ENCODE measurements at regions not wholly inside any gene's neighbourhood (a gene's known extent, or its start where the extent isn't known, plus 50 kb on each side); places are given as distances from the start of the nearest gene placed in this dataset.

GRCh38 chr9:12194731-12195130 is 498.5 kb upstream of the TYRP1 start:
- CTCF ChIA-PET, result no interaction called here
- intact Hi-C loops (cut with micrococcal nuclease; ENCODE audit: unreplicated experiment), result no loop called here
- no peaks in the 10 kb centered on the region for H3K9me3 ChIP-seq (ENCODE audit: low read depth, low read length, poor library complexity, severe bottlenecking)

GRCh38 chr9:12195456-12195855 is 497.7 kb upstream of the TYRP1 start:
- CTCF ChIA-PET, result no interaction called here
- intact Hi-C loops (cut with micrococcal nuclease; ENCODE audit: unreplicated experiment), result no loop called here
- H3K36me3 ChIP-seq (ENCODE audit: insufficient read depth, low read length, poor library complexity, severe bottlenecking), result no peaks in the 10 kb centered on the region
- TF ChIP-seq EZH2 (IDR thresholded peaks at IDR 0.05; ENCODE audit: borderline replicate concordance, low read depth, low read length, poor library complexity, severe bottlenecking), result no peak
- TF ChIP-seq CTCF (conservative IDR thresholded peaks at IDR 0.05; ENCODE audit: low read depth, low read length), result no peak
- H3K27me3 ChIP-seq (replicated peaks; ENCODE audit: insufficient read depth, low read depth, low read length, poor library complexity), result no peaks in the 10 kb centered on the region
- no peak overlapping the region for H3K4me3 ChIP-seq (ENCODE audit: low read depth, low read length, poor library complexity, severe bottlenecking)
- DNase-seq (ENCODE audit: low spot score), result peak; percentile 2
- H3K27ac ChIP-seq (ENCODE audit: low read depth, low read length, poor library complexity, severe bottlenecking), result no peak overlapping the region
- POLR2A ChIA-PET (ENCODE audit: low non-redundant PET), result no interaction called here
- BruUV-seq (replicated peaks), result no TSS peak
- H3K9me3 ChIP-seq (ENCODE audit: low read depth, low read length, poor library complexity, severe bottlenecking), result no peaks in the 10 kb centered on the region
- no peaks in the 10 kb centered on the region for H3K4me1 ChIP-seq (ENCODE audit: insufficient read depth, low read length, poor library complexity, severe bottlenecking)

More at GRCh38 chr9:12194731-12195130, 498.5 kb upstream of the TYRP1 start:
- TF ChIP-seq EZH2 (IDR thresholded peaks at IDR 0.05; ENCODE audit: borderline replicate concordance, low read depth, low read length, poor library complexity, severe bottlenecking), result no peak
- TF ChIP-seq CTCF (conservative IDR thresholded peaks at IDR 0.05; ENCODE audit: low read depth, low read length), result no peak
- POLR2A ChIA-PET (ENCODE audit: low non-redundant PET), result no interaction called here
- no TSS peak for BruUV-seq (replicated peaks)
- H3K36me3 ChIP-seq (ENCODE audit: insufficient read depth, low read length, poor library complexity, severe bottlenecking), result no peaks in the 10 kb centered on the region
- no peaks in the 10 kb centered on the region for H3K4me1 ChIP-seq (ENCODE audit: insufficient read depth, low read length, poor library complexity, severe bottlenecking)
- no peak for DNase-seq (ENCODE audit: low spot score)
- no peak overlapping the region for H3K27ac ChIP-seq (ENCODE audit: low read depth, low read length, poor library complexity, severe bottlenecking)
- no peak overlapping the region for H3K4me3 ChIP-seq (ENCODE audit: low read depth, low read length, poor library complexity, severe bottlenecking)
- no peaks in the 10 kb centered on the region for H3K27me3 ChIP-seq (replicated peaks; ENCODE audit: insufficient read depth, low read depth, low read length, poor library complexity)

- no peaks in the 10 kb centered on the region for H3K9me3 ChIP-seq (ENCODE audit: low read depth, low read length, poor library complexity, severe bottlenecking)
- no TSS peak for BruUV-seq (replicated peaks)
- no peaks in the 10 kb centered on the region for H3K4me1 ChIP-seq (ENCODE audit: insufficient read depth, low read length, poor library complexity, severe bottlenecking)
- no peak for DNase-seq (ENCODE audit: low spot score)
- H3K36me3 ChIP-seq (ENCODE audit: insufficient read depth, low read length, poor library complexity, severe bottlenecking), result no peaks in the 10 kb centered on the region
- H3K27ac ChIP-seq (ENCODE audit: low read depth, low read length, poor library complexity, severe bottlenecking), result no peak overlapping the region
- TF ChIP-seq EZH2 (IDR thresholded peaks at IDR 0.05; ENCODE audit: borderline replicate concordance, low read depth, low read length, poor library complexity, severe bottlenecking) (no peak), CTCF (conservative IDR thresholded peaks at IDR 0.05; ENCODE audit: low read depth, low read length) (no peak)
- POLR2A ChIA-PET (ENCODE audit: low non-redundant PET), result no interaction called here
- no peaks in the 10 kb centered on the region for H3K27me3 ChIP-seq (replicated peaks; ENCODE audit: insufficient read depth, low read depth, low read length, poor library complexity)
- CTCF ChIA-PET, result no interaction called here
- intact Hi-C loops (cut with micrococcal nuclease; ENCODE audit: unreplicated experiment), result no loop called here
- no peak overlapping the region for H3K4me3 ChIP-seq (ENCODE audit: low read depth, low read length, poor library complexity, severe bottlenecking)
Measured at GRCh38 chr9:12204512-12204911, 488.7 kb upstream of the TYRP1 start.
